ENCODE measurements at regions not wholly inside any gene's neighbourhood (a gene's known extent, or its start where the extent isn't known, plus 50 kb on each side); places are given as distances from the start of the nearest gene placed in this dataset.
"Not testable (repeated sequence)": the region's sequence is repeated elsewhere in the genome, so short reads cannot be mapped to it uniquely, and the experiment has no call there.

- no peak for DNase-seq
These were observed 243.5 kb downstream of the GADD45G start for GRCh38 chr9:89848060-89849040.

- DNase-seq, result no peak
These were observed 244.3 kb downstream of the GADD45G start for GRCh38 chr9:89849096-89849495.

- no peak for DNase-seq
These were observed 245.3 kb downstream of the GADD45G start for GRCh38 chr9:89850153-89850552.

- no peak for DNase-seq
These were observed 246.0 kb downstream of the GADD45G start for GRCh38 chr9:89850631-89851325.

- no peak for DNase-seq
These were observed 248.3 kb downstream of the GADD45G start for GRCh38 chr9:89853161-89853560.

GRCh38 chr9:89853931-89854330, 249.1 kb downstream of the GADD45G start:
- no peak for DNase-seq

- no peak for DNase-seq
These were observed 250.1 kb downstream of the GADD45G start for GRCh38 chr9:89854715-89855475.

- not testable (repeated sequence) for DNase-seq
These were observed 251.5 kb downstream of the GADD45G start for GRCh38 chr9:89856296-89856695.

GRCh38 chr9:89856950-89857349, 252.1 kb downstream of the GADD45G start:
- DNase-seq, result not testable (repeated sequence)

GRCh38 chr9:89859842-89860241, 255.0 kb downstream of the GADD45G start:
- not testable (repeated sequence) for DNase-seq

GRCh38 chr9:89861371-89861770, 256.6 kb downstream of the GADD45G start:
- DNase-seq, result not testable (repeated sequence)

GRCh38 chr9:89862316-89862715, 257.5 kb downstream of the GADD45G start:
- DNase-seq, result no peak

GRCh38 chr9:89863141-89863540, 258.3 kb downstream of the GADD45G start:
- DNase-seq, result no peak

- DNase-seq, result no peak
These were observed 259.0 kb downstream of the GADD45G start for GRCh38 chr9:89863837-89864236.

- DNase-seq, result no peak
These were observed 259.4 kb downstream of the GADD45G start for GRCh38 chr9:89864257-89864656.

- no peak for DNase-seq
These were observed 259.9 kb downstream of the GADD45G start for GRCh38 chr9:89864731-89865130.

GRCh38 chr9:89865357-89865756, 260.5 kb downstream of the GADD45G start:
- DNase-seq, result no peak

GRCh38 chr9:89865981-89866380, 261.2 kb downstream of the GADD45G start:
- no peak for DNase-seq

- DNase-seq, result no peak
These were observed 261.9 kb downstream of the GADD45G start for GRCh38 chr9:89866701-89867100.

GRCh38 chr9:89868100-89868499, 263.3 kb downstream of the GADD45G start:
- DNase-seq, result no peak

- DNase-seq, result no peak
These were observed 265.2 kb downstream of the GADD45G start for GRCh38 chr9:89869793-89870580.

GRCh38 chr9:89871871-89872331, 267.1 kb downstream of the GADD45G start:
- no peak for DNase-seq
